ENCODE measurements at regions not wholly inside any gene's neighbourhood (a gene's known extent, or its start where the extent isn't known, plus 50 kb on each side); places are given as distances from the start of the nearest gene placed in this dataset.

DNA sequence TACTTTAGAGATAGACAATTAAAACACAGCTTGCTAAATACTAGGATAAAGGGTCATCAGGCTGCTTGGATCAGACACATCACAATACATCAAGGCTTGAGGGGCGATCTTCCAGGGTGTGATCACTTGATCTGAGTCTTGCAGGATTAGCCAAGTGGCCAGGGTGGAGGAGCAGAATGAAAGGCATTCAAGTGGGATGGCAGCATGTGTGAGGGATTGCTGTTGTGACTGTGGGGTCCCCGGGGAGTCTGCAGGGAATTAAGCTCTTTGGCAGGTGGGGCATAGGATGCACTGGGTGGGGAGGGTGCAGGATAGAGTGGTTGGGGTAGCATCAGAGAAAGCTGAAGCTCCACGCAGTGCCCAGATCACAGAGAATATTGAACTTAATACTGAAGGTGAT is 58.0 kb upstream of the TMEM163 start:
- WGBS (ENCODE audit: low lambda C conversion rate) = 35% methylated on average over 3 of the region's 3 CpGs
- H3K79me2 ChIP-seq (ENCODE audit: insufficient read depth) = no peaks in the 10 kb centered on the region
- no peaks in the 10 kb centered on the region for H3K36me3 ChIP-seq (replicated peaks in 1 of 2; ENCODE audit: control insufficient read depth in 1 of 2, insufficient read depth in 2 of 2, low read length in 1 of 2)
- H3K9ac ChIP-seq = no peak overlapping the region
- CTCF ChIA-PET = interaction anchor here (0.7 kb wide), 1 partner anchor 14 kb away, joined by 3 read pairs; no protein-coding TSS in a partner anchor
- no peaks in the 10 kb centered on the region for H4K20me1 ChIP-seq (ENCODE audit: insufficient read depth)
- POLR2A ChIA-PET = no interaction called here
- no peak overlapping the region for H3K4me3 ChIP-seq (ENCODE audit: low read depth in 2 of 2, low read length in 1 of 2)
- H3K4me2 ChIP-seq = no peak overlapping the region
- H3F3A ChIP-seq (replicated peaks; ENCODE audit: insufficient read depth) = no peaks in the 10 kb centered on the region
- H3K4me1 ChIP-seq (ENCODE audit: control insufficient read depth in 1 of 2, insufficient read depth in 2 of 2, low read depth in 1 of 2, low read length in 1 of 2) = peaks cover 0 to 21% of the 10 kb centered on the region in 2 experiments; a peak in 2 of 4 replicates
- DNase-seq = no peak
- H3K9me2 ChIP-seq = no peaks in the 10 kb centered on the region
- no peak for TF ChIP-seq MEF2A (IDR thresholded peaks at IDR 0.05; ENCODE audit: borderline replicate concordance, low read depth)
- no peak overlapping the region for H3K27ac ChIP-seq (ENCODE audit: low read depth in 2 of 2, low read length in 1 of 2)
- H3K27me3 ChIP-seq (ENCODE audit: insufficient read depth) = no peaks in the 10 kb centered on the region
- no peak overlapping the region for H2AFZ ChIP-seq (ENCODE audit: low read depth)
- no peaks in the 10 kb centered on the region for H3K9me3 ChIP-seq

DNA sequence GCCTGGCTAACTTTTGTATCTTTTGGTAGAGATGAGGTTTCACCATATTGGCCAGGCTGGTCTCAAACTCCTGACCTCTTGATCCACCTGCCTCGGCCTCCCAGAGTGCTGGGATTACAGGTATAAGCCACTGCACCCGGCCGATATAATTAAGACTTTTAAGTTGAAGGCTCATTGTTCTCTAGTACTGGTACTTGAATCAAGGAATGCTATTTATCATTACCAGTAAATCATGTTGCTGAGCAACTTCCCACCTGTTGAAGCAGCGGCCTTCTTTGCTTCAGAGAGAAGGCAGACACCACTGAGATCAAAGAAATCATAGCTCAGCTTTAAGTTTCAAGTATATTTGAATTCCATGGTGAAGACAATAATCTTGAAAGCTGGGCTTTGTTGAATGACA is 58.8 kb upstream of the TMEM163 start:
- Histone ChIP-seq H3K9me3 (no peaks in the 10 kb centered on the region), H3K4me2 (no peak overlapping the region), H4K20me1 (ENCODE audit: insufficient read depth) (no peaks in the 10 kb centered on the region), H3K27ac (ENCODE audit: low read depth in 2 of 2, low read length in 1 of 2) (no peak overlapping the region), H3K9me2 (no peaks in the 10 kb centered on the region), H3K4me1 (ENCODE audit: control insufficient read depth in 1 of 2, insufficient read depth in 2 of 2, low read depth in 1 of 2, low read length in 1 of 2) (peaks cover 0 to 21% of the 10 kb centered on the region in 2 experiments; a peak in 2 of 4 replicates), H2AFZ (ENCODE audit: low read depth) (no peak overlapping the region), H3F3A (replicated peaks; ENCODE audit: insufficient read depth) (no peaks in the 10 kb centered on the region), H3K4me3 (ENCODE audit: low read depth in 2 of 2, low read length in 1 of 2) (no peak overlapping the region), H3K36me3 (replicated peaks in 1 of 2; ENCODE audit: control insufficient read depth in 1 of 2, insufficient read depth in 2 of 2, low read length in 1 of 2) (no peaks in the 10 kb centered on the region), H3K79me2 (ENCODE audit: insufficient read depth) (no peaks in the 10 kb centered on the region), H3K27me3 (ENCODE audit: insufficient read depth) (no peaks in the 10 kb centered on the region), H3K9ac (no peak overlapping the region)
- 42% methylated on average over 4 of the region's 4 CpGs for WGBS (ENCODE audit: low lambda C conversion rate)
- DNase-seq = no peak
- POLR2A ChIA-PET = no interaction called here
- TF ChIP-seq GATA2 (CRISPR knock-in tag; IDR thresholded peaks at IDR 0.05) = no peak
- no peak for TF ChIP-seq RAD21 (IDR thresholded peaks at IDR 0.05; ENCODE audit: low read length)
- TF ChIP-seq, protein P1, sequence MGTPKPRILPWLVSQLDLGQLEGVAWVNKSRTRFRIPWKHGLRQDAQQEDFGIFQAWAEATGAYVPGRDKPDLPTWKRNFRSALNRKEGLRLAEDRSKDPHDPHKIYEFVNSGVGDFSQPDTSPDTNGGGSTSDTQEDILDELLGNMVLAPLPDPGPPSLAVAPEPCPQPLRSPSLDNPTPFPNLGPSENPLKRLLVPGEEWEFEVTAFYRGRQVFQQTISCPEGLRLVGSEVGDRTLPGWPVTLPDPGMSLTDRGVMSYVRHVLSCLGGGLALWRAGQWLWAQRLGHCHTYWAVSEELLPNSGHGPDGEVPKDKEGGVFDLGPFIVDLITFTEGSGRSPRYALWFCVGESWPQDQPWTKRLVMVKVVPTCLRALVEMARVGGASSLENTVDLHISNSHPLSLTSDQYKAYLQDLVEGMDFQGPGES (IDR thresholded peaks at IDR 0.05; ENCODE audit: low read depth, low read length) = no peak
- TF ChIP-seq SMC3 (IDR thresholded peaks at IDR 0.05; ENCODE audit: low read depth, low read length) = no peak
- no peak for TF ChIP-seq RXRA (IDR thresholded peaks at IDR 0.05; ENCODE audit: borderline replicate concordance, low read depth)
- TF ChIP-seq EZH2phosphoT487 (IDR thresholded peaks at IDR 0.05; ENCODE audit: borderline replicate concordance, low read depth) = no peak
- no peak for TF ChIP-seq RFX5 (IDR thresholded peaks at IDR 0.05; ENCODE audit: low read length)
- TF ChIP-seq, protein P2, sequence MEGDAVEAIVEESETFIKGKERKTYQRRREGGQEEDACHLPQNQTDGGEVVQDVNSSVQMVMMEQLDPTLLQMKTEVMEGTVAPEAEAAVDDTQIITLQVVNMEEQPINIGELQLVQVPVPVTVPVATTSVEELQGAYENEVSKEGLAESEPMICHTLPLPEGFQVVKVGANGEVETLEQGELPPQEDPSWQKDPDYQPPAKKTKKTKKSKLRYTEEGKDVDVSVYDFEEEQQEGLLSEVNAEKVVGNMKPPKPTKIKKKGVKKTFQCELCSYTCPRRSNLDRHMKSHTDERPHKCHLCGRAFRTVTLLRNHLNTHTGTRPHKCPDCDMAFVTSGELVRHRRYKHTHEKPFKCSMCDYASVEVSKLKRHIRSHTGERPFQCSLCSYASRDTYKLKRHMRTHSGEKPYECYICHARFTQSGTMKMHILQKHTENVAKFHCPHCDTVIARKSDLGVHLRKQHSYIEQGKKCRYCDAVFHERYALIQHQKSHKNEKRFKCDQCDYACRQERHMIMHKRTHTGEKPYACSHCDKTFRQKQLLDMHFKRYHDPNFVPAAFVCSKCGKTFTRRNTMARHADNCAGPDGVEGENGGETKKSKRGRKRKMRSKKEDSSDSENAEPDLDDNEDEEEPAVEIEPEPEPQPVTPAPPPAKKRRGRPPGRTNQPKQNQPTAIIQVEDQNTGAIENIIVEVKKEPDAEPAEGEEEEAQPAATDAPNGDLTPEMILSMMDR (IDR thresholded peaks at IDR 0.05) = no peak
- TF ChIP-seq FOXJ3 (CRISPR knock-in tag; IDR thresholded peaks at IDR 0.05) = no peak
- TF ChIP-seq TAF1 (IDR thresholded peaks at IDR 0.05; ENCODE audit: borderline replicate concordance, low read depth, low read length) = no peak
- TF ChIP-seq, protein P3, sequence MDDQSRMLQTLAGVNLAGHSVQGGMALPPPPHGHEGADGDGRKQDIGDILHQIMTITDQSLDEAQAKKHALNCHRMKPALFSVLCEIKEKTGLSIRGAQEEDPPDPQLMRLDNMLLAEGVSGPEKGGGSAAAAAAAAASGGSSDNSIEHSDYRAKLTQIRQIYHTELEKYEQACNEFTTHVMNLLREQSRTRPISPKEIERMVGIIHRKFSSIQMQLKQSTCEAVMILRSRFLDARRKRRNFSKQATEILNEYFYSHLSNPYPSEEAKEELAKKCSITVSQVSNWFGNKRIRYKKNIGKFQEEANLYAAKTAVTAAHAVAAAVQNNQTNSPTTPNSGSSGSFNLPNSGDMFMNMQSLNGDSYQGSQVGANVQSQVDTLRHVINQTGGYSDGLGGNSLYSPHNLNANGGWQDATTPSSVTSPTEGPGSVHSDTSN (IDR thresholded peaks at IDR 0.05) = no peak
- no peak for TF ChIP-seq FOSL2 (IDR thresholded peaks at IDR 0.05; ENCODE audit: borderline replicate concordance, low read depth)
- no peak for TF ChIP-seq TEAD4 (IDR thresholded peaks at IDR 0.05; ENCODE audit: borderline replicate concordance, insufficient read depth)
- no peak for TF ChIP-seq CHD2 (IDR thresholded peaks at IDR 0.05; ENCODE audit: low read length, partially characterized antibody)
- no peak for TF ChIP-seq JUND (IDR thresholded peaks at IDR 0.05)
- TF ChIP-seq, protein P4, sequence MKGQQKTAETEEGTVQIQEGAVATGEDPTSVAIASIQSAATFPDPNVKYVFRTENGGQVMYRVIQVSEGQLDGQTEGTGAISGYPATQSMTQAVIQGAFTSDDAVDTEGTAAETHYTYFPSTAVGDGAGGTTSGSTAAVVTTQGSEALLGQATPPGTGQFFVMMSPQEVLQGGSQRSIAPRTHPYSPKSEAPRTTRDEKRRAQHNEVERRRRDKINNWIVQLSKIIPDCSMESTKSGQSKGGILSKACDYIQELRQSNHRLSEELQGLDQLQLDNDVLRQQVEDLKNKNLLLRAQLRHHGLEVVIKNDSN (IDR thresholded peaks at IDR 0.05; ENCODE audit: borderline replicate concordance, low read depth) = no peak
- TF ChIP-seq EP300 (IDR thresholded peaks at IDR 0.05; ENCODE audit: borderline replicate concordance in 1 of 2, low read depth in 1 of 2, low read length in 1 of 2) = no peak
- no peak for TF ChIP-seq ELF1 (IDR thresholded peaks at IDR 0.05)
- CTCF ChIA-PET = interaction anchor here (0.7 to 0.9 kb wide), 4 partner anchors 14 to 325 kb away, joined by 3 to 5 read pairs (median 3); no protein-coding TSS in a partner anchor
